GM12872 (cell line): ENCODE measurements at regions not wholly inside any gene's neighbourhood (a gene's known extent, or its start where the extent isn't known, plus 50 kb on each side); places are given as distances from the start of the nearest gene placed in this dataset.

Experiments used
- TF ChIP-seq, protein P1 (sequence below): IDR thresholded peaks from 3 replicates; pipeline ENCODE4 v1.5.1; 2011; ENCODE audit warnings: low read depth, mild to moderate bottlenecking, low read length, moderate library complexity; ENCODE audit not compliant: insufficient read depth

- TF ChIP-seq, protein P1, sequence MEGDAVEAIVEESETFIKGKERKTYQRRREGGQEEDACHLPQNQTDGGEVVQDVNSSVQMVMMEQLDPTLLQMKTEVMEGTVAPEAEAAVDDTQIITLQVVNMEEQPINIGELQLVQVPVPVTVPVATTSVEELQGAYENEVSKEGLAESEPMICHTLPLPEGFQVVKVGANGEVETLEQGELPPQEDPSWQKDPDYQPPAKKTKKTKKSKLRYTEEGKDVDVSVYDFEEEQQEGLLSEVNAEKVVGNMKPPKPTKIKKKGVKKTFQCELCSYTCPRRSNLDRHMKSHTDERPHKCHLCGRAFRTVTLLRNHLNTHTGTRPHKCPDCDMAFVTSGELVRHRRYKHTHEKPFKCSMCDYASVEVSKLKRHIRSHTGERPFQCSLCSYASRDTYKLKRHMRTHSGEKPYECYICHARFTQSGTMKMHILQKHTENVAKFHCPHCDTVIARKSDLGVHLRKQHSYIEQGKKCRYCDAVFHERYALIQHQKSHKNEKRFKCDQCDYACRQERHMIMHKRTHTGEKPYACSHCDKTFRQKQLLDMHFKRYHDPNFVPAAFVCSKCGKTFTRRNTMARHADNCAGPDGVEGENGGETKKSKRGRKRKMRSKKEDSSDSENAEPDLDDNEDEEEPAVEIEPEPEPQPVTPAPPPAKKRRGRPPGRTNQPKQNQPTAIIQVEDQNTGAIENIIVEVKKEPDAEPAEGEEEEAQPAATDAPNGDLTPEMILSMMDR: no peak
These were observed 83.1 kb upstream of the IRX5 start for GRCh38 chr16:54847609-54848008.

- TF ChIP-seq, protein P1: no peak
These were observed 83.5 kb upstream of the IRX5 start for GRCh38 chr16:54847207-54847606.

DNA sequence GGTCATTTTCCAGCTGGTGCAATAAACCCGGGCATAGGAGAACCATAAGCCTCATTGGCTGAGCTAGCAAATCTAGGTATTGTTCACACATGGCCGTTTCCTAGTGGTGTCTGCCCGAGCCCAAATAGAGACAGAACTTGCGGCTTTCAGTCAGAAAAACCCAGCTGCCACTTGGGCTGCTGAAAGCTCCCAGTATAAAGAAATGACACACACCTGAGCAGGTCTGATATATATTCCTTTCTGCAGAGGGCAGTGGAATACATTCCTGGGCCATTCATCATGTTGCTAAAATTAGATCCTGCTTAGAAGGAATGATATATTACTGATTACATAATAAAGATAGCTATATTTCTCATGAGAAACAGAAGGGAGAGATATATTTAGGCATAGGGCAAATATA, 83.9 kb upstream of the IRX5 start:
- TF ChIP-seq, protein P1: no peak

GRCh38 chr16:54843424-54843750, 87.3 kb upstream of the IRX5 start:
- TF ChIP-seq, protein P1: no peak

DNA sequence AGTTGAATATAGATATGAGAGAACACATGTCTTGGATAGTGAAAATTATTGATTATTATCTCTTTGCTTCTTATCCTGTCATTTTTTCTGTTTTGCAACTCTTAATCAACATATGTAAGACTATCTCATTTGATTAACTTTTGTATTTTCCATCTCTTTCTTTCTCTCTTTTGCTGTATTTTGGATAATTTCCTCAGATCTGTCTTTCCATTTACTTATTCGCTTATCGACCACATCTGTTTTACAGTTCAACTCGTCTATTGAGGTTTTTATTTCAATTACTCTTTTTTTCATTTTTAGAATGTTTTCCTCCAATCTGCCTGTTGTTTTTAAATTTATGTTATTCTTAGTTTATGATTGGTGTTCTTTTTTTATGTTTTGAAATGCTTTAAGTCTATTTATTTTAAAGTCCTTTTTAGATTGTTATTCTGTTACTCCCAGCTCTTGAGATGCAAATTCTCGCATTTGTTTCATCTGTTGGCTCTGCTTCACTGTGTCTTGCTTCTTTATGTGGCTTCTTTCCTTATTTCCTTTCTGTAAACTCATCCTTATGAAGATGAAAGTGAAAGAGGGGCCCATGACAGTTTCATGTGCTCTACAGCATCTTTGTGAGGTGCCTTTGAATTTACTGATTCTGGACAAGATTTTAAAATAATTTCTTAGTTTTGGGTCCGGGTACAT, 87.8 kb upstream of the IRX5 start:
- TF ChIP-seq, protein P1: no peak

DNA sequence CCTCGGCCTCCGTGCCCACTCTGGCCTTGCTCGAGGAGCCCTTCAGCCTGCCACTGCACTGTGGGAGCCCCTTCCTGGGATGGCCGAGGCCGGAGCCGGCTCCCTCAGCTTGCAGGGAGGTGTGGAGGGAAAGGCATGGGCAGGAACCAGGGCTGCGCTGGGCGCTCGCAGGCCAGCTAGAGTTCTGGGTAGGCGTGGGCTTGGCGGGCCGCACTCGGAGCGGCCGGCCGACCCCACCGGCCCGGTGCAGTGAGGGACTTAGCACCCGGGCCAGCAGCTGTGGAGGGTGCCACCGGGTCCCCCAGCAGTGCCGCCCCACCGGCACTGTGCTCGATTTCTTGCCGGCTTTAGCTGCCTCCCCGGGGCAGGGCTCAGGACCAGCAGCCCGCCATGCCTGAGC, 101.0 kb upstream of the IRX5 start:
- TF ChIP-seq, protein P1: no peak

GRCh38 chr16:54822892-54823291, 107.8 kb upstream of the IRX5 start:
- TF ChIP-seq, protein P1: no peak
